ENCODE measurements at regions not wholly inside any gene's neighbourhood (a gene's known extent, or its start where the extent isn't known, plus 50 kb on each side); places are given as distances from the start of the nearest gene placed in this dataset.

GRCh38 chr12:45621703-45622102 is 107.8 kb upstream of the ARID2 start:
- Histone ChIP-seq H3K9me3 (replicated peaks; ENCODE audit: insufficient read depth, low read length) (no peaks in the 10 kb centered on the region), H3K27ac (ENCODE audit: low read length) (no peak overlapping the region), H3K9me2 (replicated peaks; ENCODE audit: insufficient read depth, low read length) (no peaks in the 10 kb centered on the region), H3K36me3 (replicated peaks; ENCODE audit: insufficient read depth, low read length) (no peaks in the 10 kb centered on the region), H4K20me1 (ENCODE audit: insufficient read depth, low read length) (no peaks in the 10 kb centered on the region), H2AFZ (ENCODE audit: low read length) (no peak overlapping the region), H3K4me3 (ENCODE audit: low read length) (no peak overlapping the region), H3K79me2 (ENCODE audit: low read length) (no peaks in the 10 kb centered on the region), H3F3A (ENCODE audit: insufficient read depth, low read length) (no peaks in the 10 kb centered on the region), H3K9ac (ENCODE audit: low read length) (no peak overlapping the region), H3K4me1 (ENCODE audit: low read length) (no peaks in the 10 kb centered on the region), H3K27me3 (replicated peaks; ENCODE audit: insufficient read depth, low read length) (no peaks in the 10 kb centered on the region), H3K4me2 (ENCODE audit: low read depth, low read length) (no peak overlapping the region)
- DNase-seq, result no peak
- no peak for TF ChIP-seq EZH2 (optimal IDR thresholded peaks at IDR 0.05; ENCODE audit: low read depth, low read length)
- TF ChIP-seq EZH2phosphoT487 (IDR thresholded peaks at IDR 0.05; ENCODE audit: low read length), result no peak
- TF ChIP-seq, protein P1, sequence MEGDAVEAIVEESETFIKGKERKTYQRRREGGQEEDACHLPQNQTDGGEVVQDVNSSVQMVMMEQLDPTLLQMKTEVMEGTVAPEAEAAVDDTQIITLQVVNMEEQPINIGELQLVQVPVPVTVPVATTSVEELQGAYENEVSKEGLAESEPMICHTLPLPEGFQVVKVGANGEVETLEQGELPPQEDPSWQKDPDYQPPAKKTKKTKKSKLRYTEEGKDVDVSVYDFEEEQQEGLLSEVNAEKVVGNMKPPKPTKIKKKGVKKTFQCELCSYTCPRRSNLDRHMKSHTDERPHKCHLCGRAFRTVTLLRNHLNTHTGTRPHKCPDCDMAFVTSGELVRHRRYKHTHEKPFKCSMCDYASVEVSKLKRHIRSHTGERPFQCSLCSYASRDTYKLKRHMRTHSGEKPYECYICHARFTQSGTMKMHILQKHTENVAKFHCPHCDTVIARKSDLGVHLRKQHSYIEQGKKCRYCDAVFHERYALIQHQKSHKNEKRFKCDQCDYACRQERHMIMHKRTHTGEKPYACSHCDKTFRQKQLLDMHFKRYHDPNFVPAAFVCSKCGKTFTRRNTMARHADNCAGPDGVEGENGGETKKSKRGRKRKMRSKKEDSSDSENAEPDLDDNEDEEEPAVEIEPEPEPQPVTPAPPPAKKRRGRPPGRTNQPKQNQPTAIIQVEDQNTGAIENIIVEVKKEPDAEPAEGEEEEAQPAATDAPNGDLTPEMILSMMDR (IDR thresholded peaks at IDR 0.05; ENCODE audit: low read length), result no peak

- H3K27ac ChIP-seq (ENCODE audit: low read length), result no peak overlapping the region
- no peak overlapping the region for H3K4me2 ChIP-seq (ENCODE audit: low read depth, low read length)
- no peaks in the 10 kb centered on the region for H3K4me1 ChIP-seq (ENCODE audit: low read length)
- no peaks in the 10 kb centered on the region for H3K27me3 ChIP-seq (replicated peaks; ENCODE audit: insufficient read depth, low read length)
- H3K9me2 ChIP-seq (replicated peaks; ENCODE audit: insufficient read depth, low read length), result no peaks in the 10 kb centered on the region
- H3F3A ChIP-seq (ENCODE audit: insufficient read depth, low read length), result no peaks in the 10 kb centered on the region
- H3K79me2 ChIP-seq (ENCODE audit: low read length), result no peaks in the 10 kb centered on the region
- H3K36me3 ChIP-seq (replicated peaks; ENCODE audit: insufficient read depth, low read length), result no peaks in the 10 kb centered on the region
- H3K4me3 ChIP-seq (ENCODE audit: low read length), result no peak overlapping the region
- no peaks in the 10 kb centered on the region for H4K20me1 ChIP-seq (ENCODE audit: insufficient read depth, low read length)
- no peak overlapping the region for H3K9ac ChIP-seq (ENCODE audit: low read length)
- TF ChIP-seq, protein P1 (IDR thresholded peaks at IDR 0.05; ENCODE audit: low read length), result no peak
- TF ChIP-seq EZH2phosphoT487 (IDR thresholded peaks at IDR 0.05; ENCODE audit: low read length) (no peak), EZH2 (optimal IDR thresholded peaks at IDR 0.05; ENCODE audit: low read depth, low read length) (no peak)
- H2AFZ ChIP-seq (ENCODE audit: low read length), result no peak overlapping the region
- no peaks in the 10 kb centered on the region for H3K9me3 ChIP-seq (replicated peaks; ENCODE audit: insufficient read depth, low read length)
- DNase-seq, result no peak
Observed at GRCh38 chr12:45622210-45622937, 107.1 kb upstream of the ARID2 start.

DNA sequence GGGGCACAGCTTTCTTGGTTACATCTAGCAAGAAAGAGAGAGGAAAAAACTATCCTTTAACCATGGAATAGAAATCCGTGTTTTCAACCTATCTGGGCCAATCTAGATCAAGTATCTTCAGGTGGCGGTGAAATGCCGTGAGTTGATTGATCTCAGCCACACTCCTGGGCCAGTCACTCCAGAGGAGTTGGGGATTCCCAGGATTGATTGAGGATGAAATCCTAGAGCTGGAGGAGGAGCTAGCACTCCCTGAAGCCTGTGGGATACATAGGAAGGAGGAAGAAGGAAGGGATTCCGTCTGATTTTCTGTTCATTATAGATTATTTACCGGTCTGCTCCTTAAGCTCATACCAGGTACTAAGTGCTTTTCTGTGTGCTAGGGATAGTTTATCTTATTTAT is 106.3 kb upstream of the ARID2 start:
- no peak overlapping the region for H3K9ac ChIP-seq (ENCODE audit: low read length)
- H3K9me2 ChIP-seq (replicated peaks; ENCODE audit: insufficient read depth, low read length), result no peaks in the 10 kb centered on the region
- no peaks in the 10 kb centered on the region for H3K79me2 ChIP-seq (ENCODE audit: low read length)
- no peak overlapping the region for H2AFZ ChIP-seq (ENCODE audit: low read length)
- no peak for TF ChIP-seq EZH2 (optimal IDR thresholded peaks at IDR 0.05; ENCODE audit: low read depth, low read length)
- H3K4me1 ChIP-seq (ENCODE audit: low read length), result no peaks in the 10 kb centered on the region
- no peaks in the 10 kb centered on the region for H3K9me3 ChIP-seq (replicated peaks; ENCODE audit: insufficient read depth, low read length)
- no peaks in the 10 kb centered on the region for H4K20me1 ChIP-seq (ENCODE audit: insufficient read depth, low read length)
- no peak overlapping the region for H3K27ac ChIP-seq (ENCODE audit: low read length)
- H3K4me2 ChIP-seq (ENCODE audit: low read depth, low read length), result no peak overlapping the region
- no peak overlapping the region for H3K4me3 ChIP-seq (ENCODE audit: low read length)
- no peaks in the 10 kb centered on the region for H3F3A ChIP-seq (ENCODE audit: insufficient read depth, low read length)
- no peak for DNase-seq
- no peaks in the 10 kb centered on the region for H3K36me3 ChIP-seq (replicated peaks; ENCODE audit: insufficient read depth, low read length)
- H3K27me3 ChIP-seq (replicated peaks; ENCODE audit: insufficient read depth, low read length), result no peaks in the 10 kb centered on the region

GRCh38 chr12:45623940-45624339 is 105.6 kb upstream of the ARID2 start:
- H3K27me3 ChIP-seq (replicated peaks; ENCODE audit: insufficient read depth, low read length), result no peaks in the 10 kb centered on the region
- TF ChIP-seq EZH2 (optimal IDR thresholded peaks at IDR 0.05; ENCODE audit: low read depth, low read length) (no peak), EZH2phosphoT487 (IDR thresholded peaks at IDR 0.05; ENCODE audit: low read length) (no peak)
- TF ChIP-seq, protein P1 (IDR thresholded peaks at IDR 0.05; ENCODE audit: low read length), result no peak
- no peak overlapping the region for H3K4me3 ChIP-seq (ENCODE audit: low read length)
- H3K27ac ChIP-seq (ENCODE audit: low read length), result no peak overlapping the region
- no peak overlapping the region for H2AFZ ChIP-seq (ENCODE audit: low read length)
- no peaks in the 10 kb centered on the region for H3K4me1 ChIP-seq (ENCODE audit: low read length)
- no peaks in the 10 kb centered on the region for H3K36me3 ChIP-seq (replicated peaks; ENCODE audit: insufficient read depth, low read length)
- DNase-seq, result no peak
- no peak overlapping the region for H3K4me2 ChIP-seq (ENCODE audit: low read depth, low read length)
- no peaks in the 10 kb centered on the region for H3K79me2 ChIP-seq (ENCODE audit: low read length)
- no peaks in the 10 kb centered on the region for H3K9me2 ChIP-seq (replicated peaks; ENCODE audit: insufficient read depth, low read length)
- no peaks in the 10 kb centered on the region for H3F3A ChIP-seq (ENCODE audit: insufficient read depth, low read length)
- H3K9me3 ChIP-seq (replicated peaks; ENCODE audit: insufficient read depth, low read length), result no peaks in the 10 kb centered on the region
- no peaks in the 10 kb centered on the region for H4K20me1 ChIP-seq (ENCODE audit: insufficient read depth, low read length)
- no peak overlapping the region for H3K9ac ChIP-seq (ENCODE audit: low read length)

Data from MM.1S (cell line).